K562 (cell line): ENCODE measurements at regions not wholly inside any gene's neighbourhood (a gene's known extent, or its start where the extent isn't known, plus 50 kb on each side); places are given as distances from the start of the nearest gene placed in this dataset.

Experiments
- ATAC-seq: fragments of 200-7000 bp; cut with Tn5 transposase; 3 replicates; pipeline ENCODE4 v1.9.1; 2020; ENCODE audit warnings: moderate library complexity
- BruUV-seq: library from RNA; stranded (reverse); fragments of 400-500 nt; replicated peaks from 2 replicates; lab custom pipeline; 2021; lab: Mats Ljungman, UMichigan
- CTCF ChIA-PET: fragments of 300-600 bp; formaldehyde crosslinking; extraction: SDS; loops from one replicate; lab custom pipeline; 2021; ENCODE audit warnings: low intra/inter-chr PET ratio; lab: Yijun Ruan, JAX
- POLR2A ChIA-PET: fragments of 300-600, 350-650 bp; sonication (Branson Sonifier 250); formaldehyde crosslinking; extraction: SDS; loops from one replicate; lab custom pipeline; 2021; ENCODE audit warnings: antibody characterized with exemption, inconsistent platforms; lab: Yijun Ruan, JAX
- DNase-seq, 4 experiments: peaks; one replicate each; pipeline versions ENCODE4 v3.0.0 to v3.0.0-alpha.2; 2011 to 2018; ENCODE audit warnings: low spot score in 3 of 4, mixed read lengths in 3 of 4; ENCODE audit errors: extremely low read depth in 1 of 4
- FAIRE-seq: peaks from 2 replicates; lab custom pipeline; 2011; peaks lifted over from hg19 to GRCh38; lab: Jason Lieb, UNC
- H2AFZ ChIP-seq: 2 replicates; pipeline ENCODE4 v1.6.0; 2011; ENCODE audit warnings: low read depth, low read length, control low read depth, inconsistent platforms
- H3K27ac ChIP-seq: fragments of 200-600 bp; 3 replicates; pipeline ENCODE4 v1.8.0; 2011; ENCODE audit warnings: low read depth, mild to moderate bottlenecking, control low read depth, inconsistent platforms, low read length, moderate library complexity, mixed read lengths; ENCODE audit errors: extremely low read depth
- H3K27me3 ChIP-seq, 2 experiments: fragments of 300-600 bp in 1 of 2; 2 replicates in 1 of 2; 3 replicates in 1 of 2; pipeline versions ENCODE4 v1.6.0 to v1.8.0; 2011; ENCODE audit warnings: inconsistent platforms in 2 of 2, low read length in 2 of 2, mild to moderate bottlenecking in 1 of 2, mixed read lengths in 1 of 2, moderate library complexity in 1 of 2; ENCODE audit not compliant: control insufficient read depth in 2 of 2, insufficient read depth in 2 of 2
- H3K36me3 ChIP-seq: fragments of 300-600 bp; 3 replicates; pipeline ENCODE4 v1.8.0; 2011; ENCODE audit warnings: mild to moderate bottlenecking, low read length, inconsistent platforms; ENCODE audit not compliant: control insufficient read depth, insufficient read depth
- H3K4me1 ChIP-seq, 2 experiments: fragments of 200-600 bp in 1 of 2; replicated peaks in 1 of 2; 2 replicates in 1 of 2; 3 replicates in 1 of 2; pipeline versions ENCODE4 v1.5.1 to v1.8.0; 2011; ENCODE audit warnings: inconsistent platforms in 2 of 2, low read length in 2 of 2, mild to moderate bottlenecking in 1 of 2, mixed read lengths in 1 of 2, moderate library complexity in 1 of 2; ENCODE audit not compliant: control insufficient read depth in 2 of 2, insufficient read depth in 2 of 2
- H3K4me2 ChIP-seq: 2 replicates; pipeline ENCODE4 v1.6.1; 2011; ENCODE audit warnings: low read length, control low read depth, inconsistent platforms, mixed read lengths; ENCODE audit not compliant: insufficient read depth
- H3K4me3 ChIP-seq: fragments of 200-600 bp; sonication (generic), shearing (Covaris generic); 2 replicates; pipeline ENCODE4 v1.5.1; 2016; ENCODE audit warnings: control low read depth, inconsistent platforms
- H3K79me2 ChIP-seq: fragments of 200-600 bp; 3 replicates; pipeline ENCODE4 v1.8.0; 2011; ENCODE audit warnings: low read length, inconsistent platforms; ENCODE audit not compliant: control insufficient read depth, insufficient read depth
- H3K9ac ChIP-seq, 2 experiments: 2 replicates each; pipeline versions ENCODE4 v1.6.0 to v1.6.1; 2011; ENCODE audit warnings: low read depth in 2 of 2, low read length in 2 of 2, control low read depth in 1 of 2, inconsistent platforms in 1 of 2, mild to moderate bottlenecking in 1 of 2, mixed read lengths in 1 of 2; ENCODE audit not compliant: insufficient read depth in 1 of 2
- H3K9me1 ChIP-seq: one replicate; pipeline ENCODE4 v1.6.0; 2011; ENCODE audit warnings: inconsistent platforms, mild to moderate bottlenecking, low read length, moderate library complexity; ENCODE audit not compliant: control insufficient read depth, insufficient read depth
- H3K9me3 ChIP-seq: replicated peaks from 2 replicates; pipeline ENCODE4 v1.5.1; 2011; ENCODE audit warnings: low read depth, low read length, inconsistent platforms; ENCODE audit not compliant: control insufficient read depth, insufficient read depth
- H4K20me1 ChIP-seq: replicated peaks from 2 replicates; pipeline ENCODE4 v1.6.1; 2011; ENCODE audit warnings: low read length, inconsistent platforms, mixed read lengths; ENCODE audit not compliant: control insufficient read depth, insufficient read depth
- CREB1 ChIP-seq, 2 experiments: sonication (generic) in 1 of 2; formaldehyde crosslinking in 1 of 2; IDR thresholded peaks; 2 replicates each; pipeline versions ENCODE4 v1.6.1 to v1.8.0; 2012 to 2022; ENCODE audit warnings: inconsistent platforms in 1 of 2, mild to moderate bottlenecking in 1 of 2, missing genetic modification reagents in 1 of 2, moderate library complexity in 1 of 2
- MTA2 ChIP-seq: fragments of 450-650 bp; IDR thresholded peaks from 2 replicates; pipeline ENCODE4 v1.6.1; 2016; ENCODE audit warnings: low read depth
- PTBP1 ChIP-seq: fragments of 200-400 bp; formaldehyde crosslinking; IDR thresholded peaks from 2 replicates; pipeline ENCODE4 v1.6.1; 2017; ENCODE audit warnings: low read depth, low read length
- RBM25 ChIP-seq: fragments of 200-400 bp; formaldehyde crosslinking; IDR thresholded peaks from 2 replicates; pipeline ENCODE4 v1.6.1; 2018; ENCODE audit warnings: low read length, low read depth, moderate library complexity; ENCODE audit not compliant: severe bottlenecking
- ZBED1 ChIP-seq: IDR thresholded peaks from 2 replicates; pipeline ENCODE4 v1.6.1; 2014
- ZNF24 ChIP-seq: fragments of 450-650 bp; IDR thresholded peaks from 2 replicates; pipeline ENCODE4 v1.6.1; 2016
- ZNF668 ChIP-seq: fragments of 250-450 bp; sonication (Bioruptor Pico); IDR thresholded peaks from 2 replicates; pipeline ENCODE4 v1.8.0; 2022; ENCODE audit warnings: mild to moderate bottlenecking, inconsistent platforms
- WGBS: fragments of 100-300 bp; shearing (Covaris generic); methylation state at CpG from one replicate; pipeline ENCODE4 v1.1.6; 2016; ENCODE audit warnings: low coverage, mixed read lengths; ENCODE audit not compliant: insufficient coverage; ENCODE audit errors: missing lambda C conversion rate; 5-methylcytosine and 5-hydroxymethylcytosine counted together
- in situ Hi-C: fragments of 300-500 bp; cut with MboI; formaldehyde crosslinking; loops from 4 replicates; pipeline ENCODE4 v1.15.0; 2018; ENCODE audit warnings: inconsistent platforms, mixed read lengths
- intact Hi-C: fragments of 100-400 bp; cut with micrococcal nuclease; formaldehyde crosslinking; loops from 2 replicates; pipeline ENCODE4 v1.14.2; 2022
- TF ChIP-seq, protein P1 (sequence below): fragments of 200-600 bp; sonication (generic); IDR thresholded peaks from one replicate; pipeline ENCODE4 v1.6.1; 2012; ENCODE audit warnings: mild to moderate bottlenecking, low read depth, low read length, inconsistent platforms

DNA sequence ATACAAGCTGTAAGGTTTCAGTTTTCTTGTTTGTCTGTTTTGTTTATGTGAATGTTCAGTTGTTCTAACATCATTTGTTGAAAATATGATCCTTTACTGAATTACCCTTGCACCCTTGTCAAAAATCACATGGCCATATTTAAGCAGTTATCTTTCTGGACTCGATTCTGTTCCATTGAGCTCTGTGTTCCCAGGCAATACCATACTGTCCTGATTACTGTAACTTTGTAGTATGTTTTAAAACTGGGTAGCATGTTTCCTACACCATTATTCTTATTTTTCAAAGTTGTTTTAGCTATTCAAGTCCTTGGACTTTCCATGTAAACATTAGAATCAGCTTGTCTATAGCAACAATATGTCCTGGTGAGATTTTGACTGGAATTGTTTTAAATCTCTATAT, 66.7 kb upstream of the PRSS3 start:
- FAIRE-seq (no peak), ATAC-seq (no peak), DNase-seq (no peak)
- H3K4me2 ChIP-seq, result no peak overlapping the region
- POLR2A ChIA-PET, result no interaction called here
- WGBS, result 7% methylated on average over 1 of the region's 1 CpG
- H3K4me3 ChIP-seq, result no peak overlapping the region
- H3K36me3 ChIP-seq, result no peaks in the 10 kb centered on the region
- H2AFZ ChIP-seq, result no peak overlapping the region
- H3K4me1 ChIP-seq, result no peaks in the 10 kb centered on the region
- H3K79me2 ChIP-seq, result no peaks in the 10 kb centered on the region
- no TSS peak for BruUV-seq
- H3K9me3 ChIP-seq, result no peaks in the 10 kb centered on the region
- no peak overlapping the region for H3K9ac ChIP-seq
- intact Hi-C loops, result loop anchor here (10.0 kb wide), 1 partner anchor 254 kb away; the partner anchor contains the start of gene NOL6
- H4K20me1 ChIP-seq, result no peaks in the 10 kb centered on the region
- no peaks in the 10 kb centered on the region for H3K9me1 ChIP-seq
- CTCF ChIA-PET, result no interaction called here
- TF ChIP-seq MTA2 (no peak), CREB1 (IDR thresholded peaks at IDR 0.05) (no peak), CREB1 (CRISPR knock-in tag; IDR thresholded peaks at IDR 0.05) (no peak), ZNF668 (CRISPR knock-in tag) (no peak), ZBED1 (no peak), PTBP1 (no peak), ZNF24 (no peak), RBM25 (peak; percentile 69)
- TF ChIP-seq, protein P1, sequence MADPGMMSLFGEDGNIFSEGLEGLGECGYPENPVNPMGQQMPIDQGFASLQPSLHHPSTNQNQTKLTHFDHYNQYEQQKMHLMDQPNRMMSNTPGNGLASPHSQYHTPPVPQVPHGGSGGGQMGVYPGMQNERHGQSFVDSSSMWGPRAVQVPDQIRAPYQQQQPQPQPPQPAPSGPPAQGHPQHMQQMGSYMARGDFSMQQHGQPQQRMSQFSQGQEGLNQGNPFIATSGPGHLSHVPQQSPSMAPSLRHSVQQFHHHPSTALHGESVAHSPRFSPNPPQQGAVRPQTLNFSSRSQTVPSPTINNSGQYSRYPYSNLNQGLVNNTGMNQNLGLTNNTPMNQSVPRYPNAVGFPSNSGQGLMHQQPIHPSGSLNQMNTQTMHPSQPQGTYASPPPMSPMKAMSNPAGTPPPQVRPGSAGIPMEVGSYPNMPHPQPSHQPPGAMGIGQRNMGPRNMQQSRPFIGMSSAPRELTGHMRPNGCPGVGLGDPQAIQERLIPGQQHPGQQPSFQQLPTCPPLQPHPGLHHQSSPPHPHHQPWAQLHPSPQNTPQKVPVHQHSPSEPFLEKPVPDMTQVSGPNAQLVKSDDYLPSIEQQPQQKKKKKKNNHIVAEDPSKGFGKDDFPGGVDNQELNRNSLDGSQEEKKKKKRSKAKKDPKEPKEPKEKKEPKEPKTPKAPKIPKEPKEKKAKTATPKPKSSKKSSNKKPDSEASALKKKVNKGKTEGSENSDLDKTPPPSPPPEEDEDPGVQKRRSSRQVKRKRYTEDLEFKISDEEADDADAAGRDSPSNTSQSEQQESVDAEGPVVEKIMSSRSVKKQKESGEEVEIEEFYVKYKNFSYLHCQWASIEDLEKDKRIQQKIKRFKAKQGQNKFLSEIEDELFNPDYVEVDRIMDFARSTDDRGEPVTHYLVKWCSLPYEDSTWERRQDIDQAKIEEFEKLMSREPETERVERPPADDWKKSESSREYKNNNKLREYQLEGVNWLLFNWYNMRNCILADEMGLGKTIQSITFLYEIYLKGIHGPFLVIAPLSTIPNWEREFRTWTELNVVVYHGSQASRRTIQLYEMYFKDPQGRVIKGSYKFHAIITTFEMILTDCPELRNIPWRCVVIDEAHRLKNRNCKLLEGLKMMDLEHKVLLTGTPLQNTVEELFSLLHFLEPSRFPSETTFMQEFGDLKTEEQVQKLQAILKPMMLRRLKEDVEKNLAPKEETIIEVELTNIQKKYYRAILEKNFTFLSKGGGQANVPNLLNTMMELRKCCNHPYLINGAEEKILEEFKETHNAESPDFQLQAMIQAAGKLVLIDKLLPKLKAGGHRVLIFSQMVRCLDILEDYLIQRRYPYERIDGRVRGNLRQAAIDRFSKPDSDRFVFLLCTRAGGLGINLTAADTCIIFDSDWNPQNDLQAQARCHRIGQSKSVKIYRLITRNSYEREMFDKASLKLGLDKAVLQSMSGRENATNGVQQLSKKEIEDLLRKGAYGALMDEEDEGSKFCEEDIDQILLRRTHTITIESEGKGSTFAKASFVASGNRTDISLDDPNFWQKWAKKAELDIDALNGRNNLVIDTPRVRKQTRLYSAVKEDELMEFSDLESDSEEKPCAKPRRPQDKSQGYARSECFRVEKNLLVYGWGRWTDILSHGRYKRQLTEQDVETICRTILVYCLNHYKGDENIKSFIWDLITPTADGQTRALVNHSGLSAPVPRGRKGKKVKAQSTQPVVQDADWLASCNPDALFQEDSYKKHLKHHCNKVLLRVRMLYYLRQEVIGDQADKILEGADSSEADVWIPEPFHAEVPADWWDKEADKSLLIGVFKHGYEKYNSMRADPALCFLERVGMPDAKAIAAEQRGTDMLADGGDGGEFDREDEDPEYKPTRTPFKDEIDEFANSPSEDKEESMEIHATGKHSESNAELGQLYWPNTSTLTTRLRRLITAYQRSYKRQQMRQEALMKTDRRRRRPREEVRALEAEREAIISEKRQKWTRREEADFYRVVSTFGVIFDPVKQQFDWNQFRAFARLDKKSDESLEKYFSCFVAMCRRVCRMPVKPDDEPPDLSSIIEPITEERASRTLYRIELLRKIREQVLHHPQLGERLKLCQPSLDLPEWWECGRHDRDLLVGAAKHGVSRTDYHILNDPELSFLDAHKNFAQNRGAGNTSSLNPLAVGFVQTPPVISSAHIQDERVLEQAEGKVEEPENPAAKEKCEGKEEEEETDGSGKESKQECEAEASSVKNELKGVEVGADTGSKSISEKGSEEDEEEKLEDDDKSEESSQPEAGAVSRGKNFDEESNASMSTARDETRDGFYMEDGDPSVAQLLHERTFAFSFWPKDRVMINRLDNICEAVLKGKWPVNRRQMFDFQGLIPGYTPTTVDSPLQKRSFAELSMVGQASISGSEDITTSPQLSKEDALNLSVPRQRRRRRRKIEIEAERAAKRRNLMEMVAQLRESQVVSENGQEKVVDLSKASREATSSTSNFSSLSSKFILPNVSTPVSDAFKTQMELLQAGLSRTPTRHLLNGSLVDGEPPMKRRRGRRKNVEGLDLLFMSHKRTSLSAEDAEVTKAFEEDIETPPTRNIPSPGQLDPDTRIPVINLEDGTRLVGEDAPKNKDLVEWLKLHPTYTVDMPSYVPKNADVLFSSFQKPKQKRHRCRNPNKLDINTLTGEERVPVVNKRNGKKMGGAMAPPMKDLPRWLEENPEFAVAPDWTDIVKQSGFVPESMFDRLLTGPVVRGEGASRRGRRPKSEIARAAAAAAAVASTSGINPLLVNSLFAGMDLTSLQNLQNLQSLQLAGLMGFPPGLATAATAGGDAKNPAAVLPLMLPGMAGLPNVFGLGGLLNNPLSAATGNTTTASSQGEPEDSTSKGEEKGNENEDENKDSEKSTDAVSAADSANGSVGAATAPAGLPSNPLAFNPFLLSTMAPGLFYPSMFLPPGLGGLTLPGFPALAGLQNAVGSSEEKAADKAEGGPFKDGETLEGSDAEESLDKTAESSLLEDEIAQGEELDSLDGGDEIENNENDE, result no peak
- H3K27me3 ChIP-seq, result no peaks in the 10 kb centered on the region
- in situ Hi-C loops, result no loop called here
- no peak overlapping the region for H3K27ac ChIP-seq
